HepG2 (cell line): ENCODE measurements at regions not wholly inside any gene's neighbourhood (a gene's known extent, or its start where the extent isn't known, plus 50 kb on each side); places are given as distances from the start of the nearest gene placed in this dataset.

Source experiments
- AHR ChIP-seq: IDR thresholded peaks from 2 replicates; pipeline ENCODE4 v1.6.1; 2018; ENCODE audit warnings: missing genetic modification reagents, missing compliant biosample characterization
- CC2D1A ChIP-seq: sonication (generic); formaldehyde crosslinking; IDR thresholded peaks from 2 replicates; pipeline ENCODE4 v1.8.1; 2023; ENCODE audit warnings: mild to moderate bottlenecking, missing genetic modification reagents
- CCAR2 ChIP-seq: fragments of 200-400 bp; formaldehyde crosslinking; optimal IDR thresholded peaks from 2 replicates; pipeline ENCODE3; 2018; ENCODE audit warnings: low read depth, mild to moderate bottlenecking, low read length, moderate library complexity
- CEBPB ChIP-seq: IDR thresholded peaks from 2 replicates; pipeline ENCODE4 v1.6.1; 2011; ENCODE audit warnings: low read depth, low read length, improper control_type of control experiment, borderline replicate concordance
- HHEX ChIP-seq: IDR thresholded peaks from 2 replicates; pipeline ENCODE4 v1.6.1; 2016; ENCODE audit warnings: control low read depth
- NCOA2 ChIP-seq: sonication (generic); formaldehyde crosslinking; IDR thresholded peaks from 2 replicates; pipeline ENCODE4 v1.8.0; 2022; ENCODE audit warnings: inconsistent platforms
- PHF8 ChIP-seq: sonication (generic); formaldehyde crosslinking; IDR thresholded peaks from 2 replicates; pipeline ENCODE4 v1.5.0; 2020; ENCODE audit warnings: missing genetic modification reagents
- XRCC5 ChIP-seq: fragments of 200-400 bp; formaldehyde crosslinking; optimal IDR thresholded peaks from 2 replicates; pipeline ENCODE3; 2017; ENCODE audit warnings: mild to moderate bottlenecking, low read length
- ZFP62 ChIP-seq: sonication (generic); formaldehyde crosslinking; IDR thresholded peaks from 2 replicates; pipeline ENCODE4 v1.4.0; 2020; ENCODE audit warnings: missing genetic modification reagents
- ZNF326 ChIP-seq: sonication (generic); formaldehyde crosslinking; IDR thresholded peaks from 2 replicates; pipeline ENCODE4 v1.4.0; 2020; ENCODE audit warnings: missing genetic modification reagents, borderline replicate concordance
- ZNF343 ChIP-seq: sonication (generic); formaldehyde crosslinking; IDR thresholded peaks from 2 replicates; pipeline ENCODE4 v1.4.0; 2020; ENCODE audit warnings: mild to moderate bottlenecking, missing genetic modification reagents
- ZNF570 ChIP-seq: sonication (generic); formaldehyde crosslinking; IDR thresholded peaks from 2 replicates; pipeline ENCODE4 v1.4.0; 2020; ENCODE audit warnings: mild to moderate bottlenecking, missing genetic modification reagents, borderline replicate concordance
- ZNF660 ChIP-seq: sonication (generic); formaldehyde crosslinking; IDR thresholded peaks from 2 replicates; pipeline ENCODE4 v1.5.1; 2020; ENCODE audit warnings: mild to moderate bottlenecking, low read depth, missing genetic modification reagents, borderline replicate concordance
- TF ChIP-seq, protein P1 (sequence below): sonication (generic); formaldehyde crosslinking; IDR thresholded peaks from 2 replicates; pipeline ENCODE4 v1.5.0; 2020; ENCODE audit warnings: mild to moderate bottlenecking, missing genetic modification reagents
- TF ChIP-seq, protein P2 (sequence below): sonication (generic); formaldehyde crosslinking; IDR thresholded peaks from 2 replicates; pipeline ENCODE4 v1.4.0; 2020; ENCODE audit warnings: mild to moderate bottlenecking, missing genetic modification reagents
- TF ChIP-seq, protein P3 (sequence below): sonication (generic); formaldehyde crosslinking; IDR thresholded peaks from 2 replicates; pipeline ENCODE4 v1.5.1; 2020; ENCODE audit warnings: mild to moderate bottlenecking, missing genetic modification reagents, borderline replicate concordance
- TF ChIP-seq, protein P4 (sequence below): sonication (generic); formaldehyde crosslinking; IDR thresholded peaks from 2 replicates; pipeline ENCODE4 v1.5.1; 2020; ENCODE audit warnings: mild to moderate bottlenecking, moderate library complexity, missing genetic modification reagents
- TF ChIP-seq, protein P5 (sequence below): sonication (generic); formaldehyde crosslinking; IDR thresholded peaks from 2 replicates; pipeline ENCODE4 v1.4.0; 2020; ENCODE audit warnings: missing genetic modification reagents
- TF ChIP-seq, protein P6 (sequence below): sonication (generic); formaldehyde crosslinking; IDR thresholded peaks from 2 replicates; pipeline ENCODE4 v1.4.0; 2020; ENCODE audit warnings: missing genetic modification reagents; ENCODE audit errors: not compliant biosample characterization

DNA sequence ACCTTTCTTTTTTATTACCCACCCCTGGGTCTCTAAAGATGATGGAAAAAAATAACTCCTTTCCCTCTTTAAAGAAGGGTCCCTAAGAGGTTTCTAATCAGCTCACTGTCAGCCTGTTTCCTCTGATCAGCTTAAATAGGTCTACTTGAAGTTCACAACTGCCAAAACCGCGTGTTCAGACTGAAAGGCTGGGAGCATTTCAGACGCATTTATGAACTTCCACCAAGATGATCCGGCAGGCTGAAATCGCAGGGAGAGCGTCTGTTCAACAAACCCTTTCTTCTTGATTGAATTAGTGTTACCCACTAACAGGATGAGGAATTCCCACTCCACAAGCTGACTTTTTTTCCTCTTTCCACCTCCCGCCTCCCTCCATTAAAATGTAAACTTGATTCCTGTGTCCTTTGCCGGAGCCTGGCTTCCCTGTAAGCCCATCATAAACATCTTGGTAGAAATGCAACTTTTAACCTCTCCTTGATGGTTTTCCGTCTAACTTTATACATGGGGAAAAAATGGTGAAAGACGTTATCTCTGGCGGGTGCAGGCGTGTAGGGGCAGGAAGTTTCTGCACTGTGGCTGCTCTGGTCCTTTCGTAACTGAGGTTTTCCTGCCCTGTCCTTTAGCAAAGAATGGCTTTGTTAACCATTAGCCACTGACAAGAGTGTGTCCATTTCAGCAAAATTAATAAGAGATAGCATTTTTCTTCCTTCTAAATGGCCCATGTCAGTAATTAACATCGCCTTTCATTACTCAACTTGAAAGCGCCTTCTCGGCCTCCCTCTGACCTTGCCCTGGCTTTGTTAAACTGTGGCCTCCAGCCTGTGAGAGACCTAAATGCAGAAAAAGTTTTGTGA lies 130.7 kb downstream of the BAMBI start (continued):
- TF ChIP-seq, protein P1, sequence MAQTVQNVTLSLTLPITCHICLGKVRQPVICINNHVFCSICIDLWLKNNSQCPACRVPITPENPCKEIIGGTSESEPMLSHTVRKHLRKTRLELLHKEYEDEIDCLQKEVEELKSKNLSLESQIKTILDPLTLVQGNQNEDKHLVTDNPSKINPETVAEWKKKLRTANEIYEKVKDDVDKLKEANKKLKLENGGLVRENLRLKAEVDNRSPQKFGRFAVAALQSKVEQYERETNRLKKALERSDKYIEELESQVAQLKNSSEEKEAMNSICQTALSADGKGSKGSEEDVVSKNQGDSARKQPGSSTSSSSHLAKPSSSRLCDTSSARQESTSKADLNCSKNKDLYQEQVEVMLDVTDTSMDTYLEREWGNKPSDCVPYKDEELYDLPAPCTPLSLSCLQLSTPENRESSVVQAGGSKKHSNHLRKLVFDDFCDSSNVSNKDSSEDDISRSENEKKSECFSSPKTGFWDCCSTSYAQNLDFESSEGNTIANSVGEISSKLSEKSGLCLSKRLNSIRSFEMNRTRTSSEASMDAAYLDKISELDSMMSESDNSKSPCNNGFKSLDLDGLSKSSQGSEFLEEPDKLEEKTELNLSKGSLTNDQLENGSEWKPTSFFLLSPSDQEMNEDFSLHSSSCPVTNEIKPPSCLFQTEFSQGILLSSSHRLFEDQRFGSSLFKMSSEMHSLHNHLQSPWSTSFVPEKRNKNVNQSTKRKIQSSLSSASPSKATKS (CRISPR knock-in tag): no peak
- TF ChIP-seq, protein P2, sequence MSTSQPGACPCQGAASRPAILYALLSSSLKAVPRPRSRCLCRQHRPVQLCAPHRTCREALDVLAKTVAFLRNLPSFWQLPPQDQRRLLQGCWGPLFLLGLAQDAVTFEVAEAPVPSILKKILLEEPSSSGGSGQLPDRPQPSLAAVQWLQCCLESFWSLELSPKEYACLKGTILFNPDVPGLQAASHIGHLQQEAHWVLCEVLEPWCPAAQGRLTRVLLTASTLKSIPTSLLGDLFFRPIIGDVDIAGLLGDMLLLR: no peak
- no peak for TF ChIP-seq CCAR2
- TF ChIP-seq, protein P3, sequence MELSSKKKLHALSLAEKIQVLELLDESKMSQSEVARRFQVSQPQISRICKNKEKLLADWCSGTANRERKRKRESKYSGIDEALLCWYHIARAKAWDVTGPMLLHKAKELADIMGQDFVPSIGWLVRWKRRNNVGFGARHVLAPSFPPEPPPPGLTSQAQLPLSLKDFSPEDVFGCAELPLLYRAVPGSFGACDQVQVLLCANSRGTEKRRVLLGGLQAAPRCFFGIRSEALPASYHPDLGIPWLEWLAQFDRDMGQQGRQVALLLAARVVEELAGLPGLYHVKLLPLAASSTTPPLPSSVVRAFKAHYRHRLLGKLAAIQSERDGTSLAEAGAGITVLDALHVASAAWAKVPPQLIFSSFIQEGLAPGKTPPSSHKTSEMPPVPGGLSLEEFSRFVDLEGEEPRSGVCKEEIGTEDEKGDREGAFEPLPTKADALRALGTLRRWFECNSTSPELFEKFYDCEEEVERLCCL (CRISPR knock-in tag): no peak
- TF ChIP-seq, protein P4, sequence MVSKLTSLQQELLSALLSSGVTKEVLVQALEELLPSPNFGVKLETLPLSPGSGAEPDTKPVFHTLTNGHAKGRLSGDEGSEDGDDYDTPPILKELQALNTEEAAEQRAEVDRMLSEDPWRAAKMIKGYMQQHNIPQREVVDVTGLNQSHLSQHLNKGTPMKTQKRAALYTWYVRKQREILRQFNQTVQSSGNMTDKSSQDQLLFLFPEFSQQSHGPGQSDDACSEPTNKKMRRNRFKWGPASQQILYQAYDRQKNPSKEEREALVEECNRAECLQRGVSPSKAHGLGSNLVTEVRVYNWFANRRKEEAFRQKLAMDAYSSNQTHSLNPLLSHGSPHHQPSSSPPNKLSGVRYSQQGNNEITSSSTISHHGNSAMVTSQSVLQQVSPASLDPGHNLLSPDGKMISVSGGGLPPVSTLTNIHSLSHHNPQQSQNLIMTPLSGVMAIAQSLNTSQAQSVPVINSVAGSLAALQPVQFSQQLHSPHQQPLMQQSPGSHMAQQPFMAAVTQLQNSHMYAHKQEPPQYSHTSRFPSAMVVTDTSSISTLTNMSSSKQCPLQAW: 0 out of 2 replicates have a peak, but pooled peaks have one; percentile 49
- peak; percentile 45 for TF ChIP-seq XRCC5
- no peak for TF ChIP-seq CC2D1A (CRISPR knock-in tag)
- no peak for TF ChIP-seq ZNF343 (CRISPR knock-in tag)
- no peak for TF ChIP-seq ZNF660 (CRISPR knock-in tag)
- TF ChIP-seq NCOA2 (CRISPR knock-in tag): no peak; the same call in 1 of the 2 replicates
- TF ChIP-seq ZNF326 (CRISPR knock-in tag): no peak
- TF ChIP-seq, protein P5, sequence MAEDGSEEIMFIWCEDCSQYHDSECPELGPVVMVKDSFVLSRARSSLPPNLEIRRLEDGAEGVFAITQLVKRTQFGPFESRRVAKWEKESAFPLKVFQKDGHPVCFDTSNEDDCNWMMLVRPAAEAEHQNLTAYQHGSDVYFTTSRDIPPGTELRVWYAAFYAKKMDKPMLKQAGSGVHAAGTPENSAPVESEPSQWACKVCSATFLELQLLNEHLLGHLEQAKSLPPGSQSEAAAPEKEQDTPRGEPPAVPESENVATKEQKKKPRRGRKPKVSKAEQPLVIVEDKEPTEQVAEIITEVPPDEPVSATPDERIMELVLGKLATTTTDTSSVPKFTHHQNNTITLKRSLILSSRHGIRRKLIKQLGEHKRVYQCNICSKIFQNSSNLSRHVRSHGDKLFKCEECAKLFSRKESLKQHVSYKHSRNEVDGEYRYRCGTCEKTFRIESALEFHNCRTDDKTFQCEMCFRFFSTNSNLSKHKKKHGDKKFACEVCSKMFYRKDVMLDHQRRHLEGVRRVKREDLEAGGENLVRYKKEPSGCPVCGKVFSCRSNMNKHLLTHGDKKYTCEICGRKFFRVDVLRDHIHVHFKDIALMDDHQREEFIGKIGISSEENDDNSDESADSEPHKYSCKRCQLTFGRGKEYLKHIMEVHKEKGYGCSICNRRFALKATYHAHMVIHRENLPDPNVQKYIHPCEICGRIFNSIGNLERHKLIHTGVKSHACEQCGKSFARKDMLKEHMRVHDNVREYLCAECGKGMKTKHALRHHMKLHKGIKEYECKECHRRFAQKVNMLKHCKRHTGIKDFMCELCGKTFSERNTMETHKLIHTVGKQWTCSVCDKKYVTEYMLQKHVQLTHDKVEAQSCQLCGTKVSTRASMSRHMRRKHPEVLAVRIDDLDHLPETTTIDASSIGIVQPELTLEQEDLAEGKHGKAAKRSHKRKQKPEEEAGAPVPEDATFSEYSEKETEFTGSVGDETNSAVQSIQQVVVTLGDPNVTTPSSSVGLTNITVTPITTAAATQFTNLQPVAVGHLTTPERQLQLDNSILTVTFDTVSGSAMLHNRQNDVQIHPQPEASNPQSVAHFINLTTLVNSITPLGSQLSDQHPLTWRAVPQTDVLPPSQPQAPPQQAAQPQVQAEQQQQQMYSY (CRISPR knock-in tag): no peak
- TF ChIP-seq ZFP62 (CRISPR knock-in tag): no peak
- TF ChIP-seq PHF8 (CRISPR knock-in tag): 0 out of 2 replicates have a peak, but pooled peaks have one; percentile 21
- TF ChIP-seq, protein P6, sequence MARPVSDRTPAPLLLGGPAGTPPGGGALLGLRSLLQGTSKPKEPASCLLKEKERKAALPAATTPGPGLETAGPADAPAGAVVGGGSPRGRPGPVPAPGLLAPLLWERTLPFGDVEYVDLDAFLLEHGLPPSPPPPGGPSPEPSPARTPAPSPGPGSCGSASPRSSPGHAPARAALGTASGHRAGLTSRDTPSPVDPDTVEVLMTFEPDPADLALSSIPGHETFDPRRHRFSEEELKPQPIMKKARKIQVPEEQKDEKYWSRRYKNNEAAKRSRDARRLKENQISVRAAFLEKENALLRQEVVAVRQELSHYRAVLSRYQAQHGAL (CRISPR knock-in tag): no peak
- TF ChIP-seq ZNF570 (CRISPR knock-in tag): no peak
- TF ChIP-seq HHEX (CRISPR knock-in tag): no peak
- TF ChIP-seq AHR (CRISPR knock-in tag): no peak
- 0 out of 2 replicates have a peak, but pooled peaks have one; percentile 30 for TF ChIP-seq CEBPB
